HTR-8/SVneo (cell line): ENCODE measurements at regions not wholly inside any gene's neighbourhood (a gene's known extent, or its start where the extent isn't known, plus 50 kb on each side); places are given as distances from the start of the nearest gene placed in this dataset.

Source experiments
- DNase-seq: peaks from one replicate; pipeline ENCODE4 v3.0.0; 2011; ENCODE audit warnings: low spot score, mixed read lengths; ENCODE audit not compliant: insufficient read length
- FAIRE-seq: peaks from 2 replicates; lab custom pipeline; 2011; peaks lifted over from hg19 to GRCh38; lab: Jason Lieb, UNC

DNA sequence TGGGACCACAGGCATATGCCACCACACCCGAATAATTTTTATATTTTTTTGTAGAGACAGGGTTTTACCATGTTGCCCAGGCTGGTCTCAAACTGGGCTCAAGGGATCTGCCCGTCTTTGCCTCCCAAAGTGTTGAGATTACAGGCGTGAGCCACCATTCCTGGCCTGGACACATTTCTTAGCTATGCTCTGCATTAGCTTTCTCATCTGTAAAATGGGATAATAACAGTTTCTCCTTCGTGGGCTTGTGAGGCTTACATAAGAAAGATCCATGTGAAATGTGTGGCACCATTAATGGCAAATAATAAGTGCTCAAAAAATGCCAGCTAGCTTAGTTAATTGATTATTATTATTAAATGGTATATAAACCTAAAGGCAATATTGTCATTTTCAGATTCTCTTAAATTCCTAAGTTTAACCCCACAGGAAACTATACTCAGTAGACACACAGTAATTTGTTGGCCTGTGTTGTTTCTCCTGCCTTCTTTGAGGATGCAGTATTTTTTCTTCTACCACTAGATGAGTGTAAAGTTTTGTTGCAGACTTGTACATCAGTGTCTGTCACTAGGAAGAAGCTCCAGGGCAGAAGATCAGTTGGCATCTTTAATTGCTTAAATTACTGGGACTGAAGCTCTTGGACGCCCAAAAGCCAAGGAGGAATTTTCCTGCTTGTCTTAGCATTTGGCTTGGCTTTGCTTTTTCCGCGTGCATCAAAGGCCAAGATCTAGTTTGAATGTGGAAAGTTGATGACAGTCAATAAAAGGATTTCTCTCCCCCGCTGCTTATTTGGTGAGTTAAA is 162.3 kb upstream of the ZNF217 start:
- DNase-seq = no peak

GRCh38 chr20:53753880-53754459 is 160.3 kb upstream of the ZNF217 start:
- FAIRE-seq (peak; percentile 59), DNase-seq (no peak)

More for the DNA sequence above, 162.3 kb upstream of the ZNF217 start:
- FAIRE-seq = peak; percentile 57

DNA sequence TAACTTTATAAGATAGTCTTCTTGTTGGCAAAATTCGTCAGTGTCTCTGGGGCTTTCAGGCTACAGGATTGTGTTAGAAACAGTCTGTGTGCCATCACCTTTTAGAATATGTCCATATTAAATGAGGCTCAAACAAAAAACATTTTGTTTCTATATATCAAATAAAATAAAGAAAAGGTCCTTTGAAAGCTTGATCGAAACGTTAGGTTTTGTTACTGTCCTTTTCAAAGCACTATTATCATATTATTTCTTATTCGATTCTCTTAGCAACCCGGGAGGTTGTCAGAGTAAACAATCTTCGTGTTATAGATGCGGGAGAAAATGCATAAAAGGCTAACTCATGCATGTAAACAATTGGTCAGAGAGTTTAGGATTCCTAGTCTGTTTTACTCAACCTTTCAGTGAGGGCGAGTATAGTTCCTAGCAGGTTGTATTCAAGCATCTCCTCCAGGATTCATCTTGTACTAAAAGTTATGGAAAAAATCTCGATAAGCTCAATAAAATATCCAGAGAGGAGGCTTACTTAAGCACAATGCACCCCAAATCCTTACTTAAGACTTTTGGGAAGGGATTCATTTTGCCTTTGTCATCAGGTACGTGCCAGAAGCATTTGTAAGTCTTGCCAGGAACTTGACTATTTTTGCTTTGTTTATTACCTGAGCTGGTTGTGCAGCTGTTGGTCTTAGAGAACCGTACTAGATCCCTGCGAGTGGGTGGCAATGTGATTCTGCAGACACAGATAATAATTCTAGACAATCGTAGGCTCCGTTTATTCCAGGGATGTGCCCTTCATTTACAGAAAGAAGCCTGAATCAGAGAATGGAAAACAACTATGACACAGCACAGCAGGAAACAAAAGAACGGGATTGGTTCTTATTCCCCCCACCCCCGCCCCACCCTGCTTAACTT is 159.6 kb upstream of the ZNF217 start:
- FAIRE-seq (no peak), DNase-seq (no peak)

GRCh38 chr20:53752583-53752970 is 158.9 kb upstream of the ZNF217 start:
- DNase-seq (no peak), FAIRE-seq (no peak)

DNA sequence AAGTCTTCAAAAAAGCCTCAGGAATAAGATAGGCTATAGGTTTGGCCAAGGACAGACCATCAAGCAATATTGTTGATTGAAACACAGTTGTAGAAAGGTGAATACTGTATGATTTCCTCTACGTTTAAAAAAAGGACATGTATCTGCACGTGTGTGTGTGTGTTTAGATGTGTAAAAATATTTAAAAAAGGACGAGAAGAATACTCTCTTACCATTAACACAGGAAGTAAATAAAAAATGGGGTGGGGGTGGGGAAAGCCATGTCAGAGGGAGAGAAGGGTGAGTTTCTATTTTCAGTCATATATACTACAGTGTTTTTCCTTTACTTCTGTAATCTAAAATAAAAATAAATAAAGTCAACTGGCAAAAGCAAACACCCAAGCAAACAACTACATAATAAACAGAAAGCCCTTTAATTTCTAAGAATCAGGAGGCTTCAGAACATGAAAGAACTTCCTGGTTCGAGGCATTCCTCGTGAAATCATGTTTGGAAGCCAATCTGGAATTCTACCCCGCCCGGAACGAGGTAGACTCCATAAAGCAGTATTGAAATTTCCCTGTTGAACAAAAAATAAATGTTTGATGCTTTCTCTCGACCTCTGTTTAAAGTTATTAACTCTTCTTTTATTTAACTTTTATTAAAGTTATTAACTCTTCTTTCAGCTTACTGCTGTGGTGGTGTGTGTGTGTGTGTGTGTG is 158.1 kb upstream of the ZNF217 start:
- FAIRE-seq (no peak), DNase-seq (no peak)

- no peak for DNase-seq
- FAIRE-seq = peak; percentile 90
These were observed 157.4 kb upstream of the ZNF217 start for GRCh38 chr20:53750827-53751619.

- no peak for FAIRE-seq
- no peak for DNase-seq
These were observed 155.9 kb upstream of the ZNF217 start for GRCh38 chr20:53749499-53749898.

DNA sequence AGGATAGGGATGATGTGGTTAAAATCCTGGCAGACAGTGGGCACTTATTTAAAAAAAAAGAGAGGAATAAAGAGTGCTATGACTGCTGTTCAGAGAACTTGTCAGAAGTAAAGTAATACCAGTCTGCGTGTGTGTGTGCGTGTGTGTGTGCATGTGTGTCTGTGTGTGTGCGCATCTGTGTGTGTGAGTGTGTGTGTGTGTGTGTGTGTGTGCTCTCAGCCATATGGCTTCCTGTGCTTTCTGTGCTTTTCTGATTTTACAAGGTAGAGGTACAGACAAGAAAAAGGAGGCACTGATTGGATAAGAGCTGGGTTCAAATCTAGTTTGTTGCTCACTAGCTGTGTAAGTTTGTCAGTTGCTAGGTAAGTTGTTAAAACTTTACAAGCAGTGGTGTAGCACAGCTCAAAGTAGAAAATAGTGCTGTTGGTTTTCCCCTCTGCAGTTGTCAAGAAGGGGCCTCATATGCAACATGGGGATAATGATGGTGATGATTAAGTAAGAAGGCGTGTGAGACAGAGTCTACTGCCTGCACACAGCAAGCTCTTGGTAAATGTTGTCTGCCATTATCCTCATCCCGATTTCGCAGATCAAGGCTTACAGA is 155.3 kb upstream of the ZNF217 start:
- DNase-seq = peak; percentile 66
- FAIRE-seq = peak; percentile 95

- no peak for FAIRE-seq
- DNase-seq = no peak
These were observed 154.5 kb upstream of the ZNF217 start for GRCh38 chr20:53748176-53748575.

- FAIRE-seq = peak; percentile 80
- DNase-seq = no peak
These were observed 150.1 kb upstream of the ZNF217 start for GRCh38 chr20:53743607-53744260.

- FAIRE-seq = no peak
- no peak for DNase-seq
These were observed 149.0 kb upstream of the ZNF217 start for GRCh38 chr20:53742685-53743081.

GRCh38 chr20:53741726-53742028 is 148.0 kb upstream of the ZNF217 start:
- FAIRE-seq (no peak), DNase-seq (no peak)

DNA sequence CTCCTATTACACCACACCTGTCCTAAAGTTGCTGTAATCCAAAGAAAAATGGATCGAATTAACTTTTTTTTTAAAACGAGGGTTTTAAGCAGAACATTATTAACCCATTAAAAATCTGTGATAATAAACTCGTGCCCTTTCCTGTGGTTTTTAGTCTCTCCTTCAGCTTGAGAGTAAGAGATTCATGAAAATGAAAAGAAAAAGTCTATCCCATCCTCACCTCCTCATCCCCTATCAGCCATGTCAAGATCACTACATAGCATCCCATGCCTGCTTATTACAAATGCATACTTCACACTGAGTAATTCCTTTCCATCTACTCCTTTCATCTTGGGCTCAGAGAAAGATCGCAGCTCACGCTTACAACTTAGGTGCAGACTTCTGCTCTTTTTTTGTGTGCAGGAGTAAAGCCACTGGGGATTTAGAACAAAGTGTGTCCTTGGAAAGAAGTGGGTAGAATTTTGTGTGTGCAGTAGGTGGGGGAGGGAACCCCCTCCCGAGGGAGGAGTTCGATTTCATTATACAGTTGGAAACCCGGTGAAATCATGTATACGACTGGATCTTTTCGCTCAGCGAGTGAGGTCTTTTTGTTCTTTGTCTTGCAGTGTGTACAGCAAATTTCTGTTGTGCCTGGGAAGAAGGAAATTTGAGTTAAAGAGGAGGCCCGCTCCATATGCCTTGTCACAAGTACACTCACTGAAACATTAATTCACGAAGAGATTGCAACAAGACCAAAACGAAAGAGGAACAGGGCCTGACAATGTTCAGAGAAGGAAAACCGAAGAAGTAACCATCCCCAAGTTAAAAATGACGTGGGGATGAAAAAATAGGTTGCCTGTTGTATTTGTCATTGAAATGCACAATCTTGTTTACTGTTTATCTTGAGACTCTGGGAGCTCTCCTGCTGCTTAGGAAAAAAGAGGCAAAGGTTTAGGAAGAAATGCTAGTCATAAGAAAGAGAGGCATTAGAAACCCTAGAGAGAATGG is 146.5 kb upstream of the ZNF217 start:
- peak; percentile 68 for FAIRE-seq
- no peak for DNase-seq

- DNase-seq (no peak), FAIRE-seq (peak; percentile 38)
These were observed 145.5 kb upstream of the ZNF217 start for GRCh38 chr20:53738945-53739798.

DNA sequence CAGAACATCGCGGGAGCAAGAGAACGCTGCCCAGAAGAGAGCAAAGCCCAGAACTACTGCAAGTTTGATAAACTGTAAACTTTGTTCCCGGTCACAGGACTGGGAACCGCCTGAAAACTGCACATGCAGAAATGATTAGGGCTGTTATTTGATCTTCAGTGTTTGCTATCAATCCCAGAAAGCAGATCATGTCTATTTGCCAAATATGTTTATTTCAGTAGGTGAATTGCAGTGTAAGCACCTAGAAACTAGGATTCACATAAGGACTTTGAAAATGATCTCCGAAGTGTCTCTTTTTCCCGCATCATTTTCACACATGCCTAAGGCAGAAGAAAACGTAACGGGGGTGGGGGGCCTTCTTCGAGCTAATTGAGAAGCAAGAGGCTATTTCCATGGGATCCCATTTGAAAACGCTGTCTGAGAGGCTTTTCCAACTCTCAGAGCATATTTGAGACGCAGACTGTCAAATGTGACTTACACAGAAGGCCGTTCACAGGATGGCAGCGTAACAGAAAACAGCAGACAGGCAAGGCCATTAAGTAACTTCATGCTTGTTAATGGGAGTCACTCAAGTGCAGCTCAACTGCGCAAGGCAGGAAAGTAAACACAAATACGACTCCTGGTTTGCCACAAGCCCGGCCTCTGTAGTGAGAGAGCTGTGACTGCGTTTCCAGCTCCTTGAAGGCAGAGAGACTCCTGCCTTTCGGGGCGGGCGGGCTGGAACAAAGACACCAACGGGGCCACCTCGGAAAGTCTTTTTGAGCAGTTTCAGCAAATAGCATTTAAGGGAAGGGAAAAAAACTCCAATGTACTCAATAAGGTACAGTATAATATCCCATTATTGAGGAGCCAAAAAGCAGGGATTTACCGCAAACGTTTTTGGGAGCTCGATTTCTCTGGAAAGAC is 144.7 kb upstream of the ZNF217 start:
- peak; percentile 84 for DNase-seq
- peak; percentile 97 for FAIRE-seq
